ENCODE measurements at regions not wholly inside any gene's neighbourhood (a gene's known extent, or its start where the extent isn't known, plus 50 kb on each side); places are given as distances from the start of the nearest gene placed in this dataset.

DNA sequence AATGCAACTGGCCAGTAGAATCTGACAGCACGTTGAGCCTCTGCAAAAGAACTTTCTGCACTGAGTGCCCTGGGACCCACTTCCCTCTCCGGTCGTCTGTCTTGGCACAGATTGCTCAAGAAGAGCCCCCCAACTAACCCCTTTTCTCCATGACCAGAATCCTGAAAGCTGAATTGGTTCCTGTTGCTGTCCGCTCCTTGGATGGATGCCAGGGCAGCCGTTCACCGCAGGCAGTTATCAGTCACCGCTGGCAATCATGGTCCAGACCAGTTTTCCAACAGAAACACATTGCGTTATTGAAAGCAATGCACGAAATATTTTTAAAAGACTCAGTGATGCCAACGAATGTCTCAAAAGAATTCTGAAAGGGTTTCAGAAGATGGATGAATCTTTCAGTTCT lies 733.7 kb upstream of the FRG1 start:
- TF ChIP-seq, protein P1, sequence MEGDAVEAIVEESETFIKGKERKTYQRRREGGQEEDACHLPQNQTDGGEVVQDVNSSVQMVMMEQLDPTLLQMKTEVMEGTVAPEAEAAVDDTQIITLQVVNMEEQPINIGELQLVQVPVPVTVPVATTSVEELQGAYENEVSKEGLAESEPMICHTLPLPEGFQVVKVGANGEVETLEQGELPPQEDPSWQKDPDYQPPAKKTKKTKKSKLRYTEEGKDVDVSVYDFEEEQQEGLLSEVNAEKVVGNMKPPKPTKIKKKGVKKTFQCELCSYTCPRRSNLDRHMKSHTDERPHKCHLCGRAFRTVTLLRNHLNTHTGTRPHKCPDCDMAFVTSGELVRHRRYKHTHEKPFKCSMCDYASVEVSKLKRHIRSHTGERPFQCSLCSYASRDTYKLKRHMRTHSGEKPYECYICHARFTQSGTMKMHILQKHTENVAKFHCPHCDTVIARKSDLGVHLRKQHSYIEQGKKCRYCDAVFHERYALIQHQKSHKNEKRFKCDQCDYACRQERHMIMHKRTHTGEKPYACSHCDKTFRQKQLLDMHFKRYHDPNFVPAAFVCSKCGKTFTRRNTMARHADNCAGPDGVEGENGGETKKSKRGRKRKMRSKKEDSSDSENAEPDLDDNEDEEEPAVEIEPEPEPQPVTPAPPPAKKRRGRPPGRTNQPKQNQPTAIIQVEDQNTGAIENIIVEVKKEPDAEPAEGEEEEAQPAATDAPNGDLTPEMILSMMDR (IDR thresholded peaks at IDR 0.05): no peak
- TF ChIP-seq POLR2AphosphoS5 (IDR thresholded peaks at IDR 0.05): no peak
